Nephron (organoid): ENCODE measurements at regions not wholly inside any gene's neighbourhood (a gene's known extent, or its start where the extent isn't known, plus 50 kb on each side); places are given as distances from the start of the nearest gene placed in this dataset.
"Not testable (repeated sequence)": the region's sequence is repeated elsewhere in the genome, so short reads cannot be mapped to it uniquely, and the experiment has no call there.

ENCODE experiments used
- H3K27ac Mint-ChIP-seq, 3 experiments: 2 replicates each; pipeline ENCODE4 v1.8.0; 2020; ENCODE audit warnings: mixed read lengths in 3 of 3, mild to moderate bottlenecking in 2 of 3, moderate library complexity in 1 of 3
- H3K27me3 Mint-ChIP-seq: 2 replicates; pipeline ENCODE4 v1.8.0; 2021; ENCODE audit warnings: low read depth, mild to moderate bottlenecking, moderate library complexity, mixed read lengths
- H3K36me3 Mint-ChIP-seq: 2 replicates; pipeline ENCODE4 v1.8.0; 2020; ENCODE audit warnings: low read depth, mixed read lengths
- H3K4me1 Mint-ChIP-seq: 2 replicates; pipeline ENCODE4 v1.8.0; 2020; ENCODE audit warnings: mixed read lengths
- H3K4me3 Mint-ChIP-seq, 3 experiments: 2 replicates each; pipeline ENCODE4 v1.8.0; 2020; ENCODE audit warnings: mild to moderate bottlenecking in 3 of 3, mixed read lengths in 3 of 3, moderate library complexity in 2 of 3
- H3K9me3 Mint-ChIP-seq: 2 replicates; pipeline ENCODE4 v1.8.0; 2020; ENCODE audit warnings: mixed read lengths
- TF ChIP-seq, protein P1 (sequence below), 3 experiments: fragments of 200-600 bp; sonication (generic); IDR thresholded peaks; one replicate each; pipeline ENCODE4 v1.5.0; 2021; ENCODE audit warnings: antibody characterized with exemption in 3 of 3; ENCODE audit not compliant: unreplicated experiment in 3 of 3

GRCh38 chr17:13102477-13102876, 84.7 kb upstream of the ELAC2 start:
- TF ChIP-seq, protein P1, sequence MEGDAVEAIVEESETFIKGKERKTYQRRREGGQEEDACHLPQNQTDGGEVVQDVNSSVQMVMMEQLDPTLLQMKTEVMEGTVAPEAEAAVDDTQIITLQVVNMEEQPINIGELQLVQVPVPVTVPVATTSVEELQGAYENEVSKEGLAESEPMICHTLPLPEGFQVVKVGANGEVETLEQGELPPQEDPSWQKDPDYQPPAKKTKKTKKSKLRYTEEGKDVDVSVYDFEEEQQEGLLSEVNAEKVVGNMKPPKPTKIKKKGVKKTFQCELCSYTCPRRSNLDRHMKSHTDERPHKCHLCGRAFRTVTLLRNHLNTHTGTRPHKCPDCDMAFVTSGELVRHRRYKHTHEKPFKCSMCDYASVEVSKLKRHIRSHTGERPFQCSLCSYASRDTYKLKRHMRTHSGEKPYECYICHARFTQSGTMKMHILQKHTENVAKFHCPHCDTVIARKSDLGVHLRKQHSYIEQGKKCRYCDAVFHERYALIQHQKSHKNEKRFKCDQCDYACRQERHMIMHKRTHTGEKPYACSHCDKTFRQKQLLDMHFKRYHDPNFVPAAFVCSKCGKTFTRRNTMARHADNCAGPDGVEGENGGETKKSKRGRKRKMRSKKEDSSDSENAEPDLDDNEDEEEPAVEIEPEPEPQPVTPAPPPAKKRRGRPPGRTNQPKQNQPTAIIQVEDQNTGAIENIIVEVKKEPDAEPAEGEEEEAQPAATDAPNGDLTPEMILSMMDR (IDR thresholded peaks at IDR 0.05; ENCODE audit: unreplicated experiment in 3 of 3) = no peak
- Mint-ChIP-seq H3K9me3 (peaks cover 2% of the 10 kb centered on the region), H3K4me1 (no peaks in the 10 kb centered on the region), H3K4me3 (no peak overlapping the region), H3K27me3 (no peaks in the 10 kb centered on the region), H3K27ac (no peak overlapping the region), H3K36me3 (no peaks in the 10 kb centered on the region)

- no peaks in the 10 kb centered on the region for H3K9me3 Mint-ChIP-seq
- H3K27ac Mint-ChIP-seq = peak overlapping the region in 1 of 3 experiments; percentile 26
- TF ChIP-seq, protein P1 (IDR thresholded peaks at IDR 0.05; ENCODE audit: unreplicated experiment in 3 of 3) = no peak
- H3K4me3 Mint-ChIP-seq = no peak overlapping the region
- no peaks in the 10 kb centered on the region for H3K36me3 Mint-ChIP-seq
- H3K4me1 Mint-ChIP-seq = no peaks in the 10 kb centered on the region
- H3K27me3 Mint-ChIP-seq = no peaks in the 10 kb centered on the region
Observed at GRCh38 chr17:13099926-13100325, 82.1 kb upstream of the ELAC2 start.

GRCh38 chr17:13099089-13099735, 81.4 kb upstream of the ELAC2 start:
- H3K27me3 Mint-ChIP-seq = peaks cover 4% of the 10 kb centered on the region
- no peak overlapping the region for H3K4me3 Mint-ChIP-seq
- TF ChIP-seq, protein P1 (IDR thresholded peaks at IDR 0.05; ENCODE audit: unreplicated experiment in 3 of 3) = no peak
- H3K36me3 Mint-ChIP-seq = no peaks in the 10 kb centered on the region
- H3K9me3 Mint-ChIP-seq = no peaks in the 10 kb centered on the region
- H3K27ac Mint-ChIP-seq = no peak overlapping the region
- H3K4me1 Mint-ChIP-seq = no peaks in the 10 kb centered on the region

DNA sequence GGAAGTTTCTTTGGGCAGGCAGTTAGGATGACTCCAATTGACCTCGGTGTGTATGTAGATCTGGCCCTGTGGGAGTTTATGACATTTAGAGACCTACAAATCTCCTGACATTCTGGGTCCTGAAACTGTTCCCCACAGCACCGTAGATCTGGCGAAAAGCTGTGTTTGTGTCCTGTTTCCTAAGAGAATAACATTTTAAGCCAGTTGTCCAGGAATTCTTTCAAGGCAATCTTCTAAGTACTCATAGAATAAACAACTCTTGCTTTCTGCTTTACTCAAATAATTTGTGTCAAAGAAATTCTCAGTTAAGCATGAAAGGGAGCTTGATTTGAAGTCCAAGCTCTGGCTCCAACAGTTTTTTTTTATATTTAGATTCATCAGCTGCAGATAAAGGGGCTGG, 78.5 kb upstream of the ELAC2 start:
- H3K4me1 Mint-ChIP-seq = no peaks in the 10 kb centered on the region
- TF ChIP-seq, protein P1 (IDR thresholded peaks at IDR 0.05; ENCODE audit: unreplicated experiment in 3 of 3) = no peak
- no peaks in the 10 kb centered on the region for H3K36me3 Mint-ChIP-seq
- no peaks in the 10 kb centered on the region for H3K9me3 Mint-ChIP-seq
- no peak overlapping the region for H3K27ac Mint-ChIP-seq
- peaks cover 4% of the 10 kb centered on the region for H3K27me3 Mint-ChIP-seq
- H3K4me3 Mint-ChIP-seq = no peak overlapping the region

GRCh38 chr17:13092010-13092409, 74.2 kb upstream of the ELAC2 start:
- not testable (repeated sequence) for H3K4me3 Mint-ChIP-seq, H3K27ac Mint-ChIP-seq, H3K4me1 Mint-ChIP-seq, H3K36me3 Mint-ChIP-seq, H3K9me3 Mint-ChIP-seq, H3K27me3 Mint-ChIP-seq

GRCh38 chr17:13088666-13089065, 70.8 kb upstream of the ELAC2 start:
- Mint-ChIP-seq H3K9me3 (peaks cover 4% of the 10 kb centered on the region), H3K4me1 (no peaks in the 10 kb centered on the region), H3K27ac (no peak overlapping the region), H3K27me3 (peaks cover 16% of the 10 kb centered on the region), H3K4me3 (no peak overlapping the region), H3K36me3 (no peaks in the 10 kb centered on the region)
- TF ChIP-seq, protein P1 (IDR thresholded peaks at IDR 0.05; ENCODE audit: unreplicated experiment in 3 of 3) = no peak
